A549 (cell line): ENCODE measurements at regions not wholly inside any gene's neighbourhood (a gene's known extent, or its start where the extent isn't known, plus 50 kb on each side); places are given as distances from the start of the nearest gene placed in this dataset.

ENCODE experiments used
- ATAC-seq, 2 experiments: fragments of 200-7000 bp in 1 of 2; fragments of >200 bp in 1 of 2; cut with Nextera tagmentation in 1 of 2; cut with Tn5 transposase in 1 of 2; 3 replicates each; pipeline versions ENCODE4 v1.8.0 to v1.9.1; 2018 to 2020; ENCODE audit warnings: mild to moderate bottlenecking in 1 of 2, moderate library complexity in 1 of 2
- CTCF ChIA-PET: fragments of 300-600 bp; sonication (Branson Sonifier 250); formaldehyde crosslinking; extraction: SDS; loops from one replicate; lab custom pipeline; 2021; ENCODE audit warnings: antibody characterized with exemption, inconsistent platforms; lab: Yijun Ruan, JAX
- POLR2A ChIA-PET: fragments of 350-600 bp; formaldehyde crosslinking; extraction: SDS; loops from one replicate; lab custom pipeline; 2021; ENCODE audit warnings: antibody characterized with exemption, inconsistent platforms; lab: Yijun Ruan, JAX
- DNase-seq, 2 experiments: peaks; one replicate each; pipeline versions ENCODE4 v3.0.0 to v3.0.0-alpha.2; 2011 to 2016; ENCODE audit warnings: low read depth in 1 of 2, low spot score in 1 of 2
- FAIRE-seq: peaks from 2 replicates; lab custom pipeline; 2011; peaks lifted over from hg19 to GRCh38; lab: Jason Lieb, UNC
- H3K27ac ChIP-seq, 2 experiments: fragments of >200 bp; sonication (Bioruptor Twin); formaldehyde crosslinking; 3 replicates each; pipeline ENCODE4 v1.5.1; 2016 to 2017
- H3K4me1 ChIP-seq: fragments of >200 bp; sonication (Bioruptor Twin); formaldehyde crosslinking; 3 replicates; pipeline ENCODE4 v1.6.1; 2016
- H3K4me2 ChIP-seq: fragments of >200 bp; sonication (Bioruptor Twin); formaldehyde crosslinking; 3 replicates; pipeline ENCODE4 v1.6.1; 2016
- H3K4me3 ChIP-seq: fragments of >200 bp; sonication (Bioruptor Twin); formaldehyde crosslinking; 3 replicates; pipeline ENCODE4 v1.5.1; 2016
- H3K9me3 ChIP-seq: fragments of >200 bp; sonication (Bioruptor Twin); formaldehyde crosslinking; 3 replicates; pipeline ENCODE4 v1.6.1; 2016
- ATOH8 ChIP-seq: fragments of 250-450 bp; sonication (Bioruptor Pico); IDR thresholded peaks from 2 replicates; pipeline ENCODE4 v1.5.0; 2020; ENCODE audit warnings: low read depth, mild to moderate bottlenecking, moderate library complexity
- BCL3 ChIP-seq: fragments of >200 bp; sonication (Bioruptor Twin); formaldehyde crosslinking; IDR thresholded peaks from 3 replicates; pipeline ENCODE4 v1.6.1; 2016
- CHD4 ChIP-seq: fragments of 200-600 bp; sonication (generic); IDR thresholded peaks from 2 replicates; pipeline ENCODE4 v1.6.1; 2016; ENCODE audit warnings: antibody characterized with exemption, mild to moderate bottlenecking, borderline replicate concordance
- EP300 ChIP-seq, 2 experiments: fragments of >200 bp; sonication (Bioruptor Twin); formaldehyde crosslinking; IDR thresholded peaks; 2 replicates in 1 of 2; 3 replicates in 1 of 2; pipeline ENCODE4 v1.6.1; 2016 to 2017
- ESRRA ChIP-seq: fragments of 150-350 bp; IDR thresholded peaks from 2 replicates; pipeline ENCODE4 v1.6.1; 2014; ENCODE audit warnings: mild to moderate bottlenecking, low read length, borderline replicate concordance
- FOSB ChIP-seq: fragments of 250-450 bp; sonication (Bioruptor Pico); IDR thresholded peaks from 2 replicates; pipeline ENCODE4 v1.5.0; 2020; ENCODE audit warnings: mild to moderate bottlenecking, moderate library complexity
- FOSL2 ChIP-seq, 2 experiments: fragments of 450-650 bp in 1 of 2; fragments of >200 bp in 1 of 2; sonication (Bioruptor Twin) in 1 of 2; formaldehyde crosslinking; IDR thresholded peaks; 2 replicates each; pipeline versions ENCODE4 v1.5.0 to v1.6.1; 2016 to 2020; ENCODE audit warnings: mild to moderate bottlenecking in 1 of 2, moderate library complexity in 1 of 2
- GATA3 ChIP-seq: IDR thresholded peaks from 2 replicates; pipeline ENCODE4 v1.6.1; 2012; ENCODE audit warnings: borderline replicate concordance
- HOXA7 ChIP-seq: fragments of 250-450 bp; sonication (Bioruptor Pico); IDR thresholded peaks from 2 replicates; pipeline ENCODE4 v1.5.0; 2020; ENCODE audit warnings: mild to moderate bottlenecking, moderate library complexity
- HOXB13 ChIP-seq: fragments of 250-450 bp; sonication (Bioruptor Pico); IDR thresholded peaks from 2 replicates; pipeline ENCODE4 v1.5.0; 2020; ENCODE audit warnings: low read depth, mild to moderate bottlenecking, moderate library complexity
- HOXB5 ChIP-seq: fragments of 250-450 bp; sonication (Bioruptor Pico); IDR thresholded peaks from 2 replicates; pipeline ENCODE4 v1.5.0; 2020; ENCODE audit warnings: mild to moderate bottlenecking, moderate library complexity
- KDM5A ChIP-seq: fragments of 200-600 bp; sonication (generic); IDR thresholded peaks from 2 replicates; pipeline ENCODE4 v1.6.1; 2016; ENCODE audit warnings: antibody characterized with exemption, mild to moderate bottlenecking
- MAFK ChIP-seq: fragments of 450-650 bp; IDR thresholded peaks from 2 replicates; pipeline ENCODE4 v1.6.1; 2014; ENCODE audit not compliant: partially characterized antibody
- MAX ChIP-seq: IDR thresholded peaks from 2 replicates; pipeline ENCODE4 v1.6.1; 2012
- NPAS2 ChIP-seq: fragments of 250-450 bp; sonication (Bioruptor Pico); IDR thresholded peaks from 2 replicates; pipeline ENCODE4 v1.8.0; 2022; ENCODE audit warnings: mild to moderate bottlenecking, moderate library complexity, borderline replicate concordance
- PBX3 ChIP-seq: IDR thresholded peaks from 2 replicates; pipeline ENCODE4 v1.6.1; 2012
- PHF8 ChIP-seq: fragments of 200-600 bp; sonication (generic); IDR thresholded peaks from 2 replicates; pipeline ENCODE4 v1.6.1; 2016; ENCODE audit warnings: low read depth, mild to moderate bottlenecking, antibody characterized with exemption, moderate library complexity, borderline replicate concordance
- POLR2A ChIP-seq: IDR thresholded peaks from 2 replicates; pipeline ENCODE4 v1.6.1; 2012; ENCODE audit warnings: mild to moderate bottlenecking, low read length
- RAD21 ChIP-seq, 2 experiments: fragments of >200 bp in 1 of 2; sonication (Bioruptor Twin) in 1 of 2; formaldehyde crosslinking in 1 of 2; IDR thresholded peaks in 1 of 2; conservative IDR thresholded peaks in 1 of 2; 2 replicates in 1 of 2; 3 replicates in 1 of 2; pipeline ENCODE4 v1.6.1; 2012 to 2018; ENCODE audit warnings: inconsistent platforms in 1 of 2
- RCOR1 ChIP-seq: fragments of 150-350 bp; IDR thresholded peaks from 2 replicates; pipeline ENCODE4 v1.6.1; 2014; ENCODE audit warnings: antibody characterized with exemption, low read length, low read depth
- RNF2 ChIP-seq: fragments of 200-600 bp; sonication (generic); IDR thresholded peaks from 2 replicates; pipeline ENCODE4 v1.6.1; 2016; ENCODE audit warnings: low read depth, mild to moderate bottlenecking, antibody characterized with exemption, moderate library complexity, borderline replicate concordance
- SMC3 ChIP-seq: fragments of >200 bp; sonication (Bioruptor Twin); formaldehyde crosslinking; IDR thresholded peaks from 3 replicates; pipeline ENCODE4 v1.6.1; 2018; ENCODE audit warnings: inconsistent platforms
- TFCP2L1 ChIP-seq: fragments of 250-450 bp; sonication (Bioruptor Pico); IDR thresholded peaks from 2 replicates; pipeline ENCODE4 v1.5.0; 2021; ENCODE audit warnings: mild to moderate bottlenecking
- TP53 ChIP-seq: fragments of 250-450 bp; sonication (Bioruptor Pico); IDR thresholded peaks from 2 replicates; pipeline ENCODE4 v1.5.0; 2021; ENCODE audit warnings: mild to moderate bottlenecking, moderate library complexity
- USF2 ChIP-seq: fragments of 450-650 bp; IDR thresholded peaks from 2 replicates; pipeline ENCODE4 v1.6.1; 2014; ENCODE audit warnings: antibody characterized with exemption
- ZC3H11A ChIP-seq: fragments of 450-650 bp; IDR thresholded peaks from 2 replicates; pipeline ENCODE4 v1.6.1; 2014; ENCODE audit warnings: antibody characterized with exemption, mild to moderate bottlenecking
- ZNF302 ChIP-seq: fragments of 250-450 bp; sonication (Bioruptor Pico); IDR thresholded peaks from 2 replicates; pipeline ENCODE4 v1.9.0; 2021; ENCODE audit warnings: inconsistent platforms, mild to moderate bottlenecking, moderate library complexity
- WGBS: methylation state at CpG from one replicate; pipeline ENCODE4 v1.1.6; 2017; ENCODE audit errors: missing lambda C conversion rate; 5-methylcytosine and 5-hydroxymethylcytosine counted together

GRCh38 chr5:104611135-104611767, 1048.7 kb upstream of the NUDT12 start:
- Histone ChIP-seq H3K9me3 (no peaks in the 10 kb centered on the region), H3K4me1 (no peaks in the 10 kb centered on the region), H3K27ac (no peak overlapping the region), H3K4me3 (no peak overlapping the region), H3K4me2 (no peak overlapping the region)
- POLR2A ChIA-PET = no interaction called here
- no peak for ATAC-seq
- no peak for FAIRE-seq
- CTCF ChIA-PET = interaction anchor here (1.1 kb wide), 1 partner anchor 13 kb away, joined by 3 read pairs; no protein-coding TSS in a partner anchor
- no peak for DNase-seq
- TF ChIP-seq ATOH8 (CRISPR knock-in tag) (no peak), PBX3 (no peak), POLR2A (no peak), ZNF302 (CRISPR knock-in tag) (no peak), USF2 (no peak), RAD21 (conservative IDR thresholded peaks at IDR 0.05 in 1 of 2, IDR thresholded peaks at IDR 0.05 in 1 of 2) (no peak), HOXB5 (CRISPR knock-in tag) (no peak), TFCP2L1 (CRISPR knock-in tag) (no peak), RCOR1 (no peak), NPAS2 (CRISPR knock-in tag) (no peak), GATA3 (no peak), ESRRA (no peak), FOSL2 (IDR thresholded peaks at IDR 0.05) (no peak), FOSL2 (CRISPR knock-in tag; IDR thresholded peaks at IDR 0.05) (no peak), HOXB13 (CRISPR knock-in tag) (no peak), CHD4 (no peak)
- WGBS = 51% methylated on average over 6 of the region's 6 CpGs

GRCh38 chr5:104606258-104606829, 1043.8 kb upstream of the NUDT12 start:
- DNase-seq (no peak), ATAC-seq (no peak), FAIRE-seq (no peak)
- Histone ChIP-seq H3K9me3 (no peaks in the 10 kb centered on the region), H3K4me2 (no peak overlapping the region), H3K27ac (no peak overlapping the region), H3K4me3 (no peak overlapping the region), H3K4me1 (no peaks in the 10 kb centered on the region)
- CTCF ChIA-PET = no interaction called here
- 57% methylated on average over 5 of the region's 5 CpGs for WGBS
- POLR2A ChIA-PET = no interaction called here
- TF ChIP-seq ZC3H11A (no peak), SMC3 (no peak), FOSL2 (IDR thresholded peaks at IDR 0.05) (no peak), FOSL2 (CRISPR knock-in tag; IDR thresholded peaks at IDR 0.05) (no peak), RNF2 (no peak), MAFK (peak; percentile 50)

- FAIRE-seq (no peak), ATAC-seq (no peak), DNase-seq (no peak)
- no peak overlapping the region for H3K27ac ChIP-seq
- TF ChIP-seq TP53 (CRISPR knock-in tag) (no peak), PHF8 (no peak), BCL3 (no peak), FOSB (no peak), ZC3H11A (no peak), TFCP2L1 (CRISPR knock-in tag) (no peak), HOXA7 (CRISPR knock-in tag) (no peak), EP300 (IDR thresholded peaks at IDR 0.05) (no peak), MAX (no peak), KDM5A (no peak)
- H3K4me2 ChIP-seq = no peak overlapping the region
- H3K4me3 ChIP-seq = no peak overlapping the region
- CTCF ChIA-PET = no interaction called here
- H3K9me3 ChIP-seq = peaks cover 4% of the 10 kb centered on the region; the same call in 1 of the 3 replicates
- WGBS = 2% methylated on average over 2 of the region's 2 CpGs
- no peaks in the 10 kb centered on the region for H3K4me1 ChIP-seq
- POLR2A ChIA-PET = no interaction called here
Observed at GRCh38 chr5:104599726-104600125, 1037.1 kb upstream of the NUDT12 start.
